Peyer's patch (tissue), 4 donors: ENCODE measurements at regions not wholly inside any gene's neighbourhood (a gene's known extent, or its start where the extent isn't known, plus 50 kb on each side); places are given as distances from the start of the nearest gene placed in this dataset.
"Not testable (repeated sequence)": the region's sequence is repeated elsewhere in the genome, so short reads cannot be mapped to it uniquely, and the experiment has no call there.

Source experiments
- CTCF ChIP-seq, 6 experiments: fragments of 450-650 bp in 4 of 6; fragments of 200-600 bp in 2 of 6; sonication (generic) in 1 of 6; IDR thresholded peaks; one replicate each; pipeline ENCODE4 v1.5.1; 2017 to 2019; ENCODE audit warnings: antibody characterized with exemption in 6 of 6, mild to moderate bottlenecking in 3 of 6, moderate library complexity in 1 of 6
- POLR2A ChIP-seq, 2 donors: fragments of 450-650 bp; IDR thresholded peaks; one replicate each; pipeline ENCODE4 v1.5.1; 2017; ENCODE audit warnings: antibody characterized with exemption in 2 of 2, mild to moderate bottlenecking in 2 of 2, moderate library complexity in 2 of 2

- not testable (repeated sequence) for TF ChIP-seq POLR2A, CTCF (IDR thresholded peaks at IDR 0.05)
Measured at GRCh38 chr9:75273055-75273454, 184.7 kb downstream of the OSTF1 start.
